A549 (cell line): ENCODE measurements at regions not wholly inside any gene's neighbourhood (a gene's known extent, or its start where the extent isn't known, plus 50 kb on each side); places are given as distances from the start of the nearest gene placed in this dataset.

Experiments
- CTCF ChIP-seq: fragments of >200 bp; sonication (Bioruptor Twin); formaldehyde crosslinking; IDR thresholded peaks from 3 replicates; pipeline ENCODE4 v1.5.1; 2016
- MAX ChIP-seq: IDR thresholded peaks from 2 replicates; pipeline ENCODE4 v1.6.1; 2012
- RFX5 ChIP-seq: fragments of 450-650 bp; IDR thresholded peaks from 2 replicates; pipeline ENCODE4 v1.7.1; 2014; ENCODE audit warnings: antibody characterized with exemption, mild to moderate bottlenecking, moderate library complexity

GRCh38 chr6:119463081-119463626 lies 113.6 kb upstream of the MAN1A1 start:
- TF ChIP-seq RFX5 (no peak), MAX (no peak), CTCF (no peak)
